ENCODE measurements at regions not wholly inside any gene's neighbourhood (a gene's known extent, or its start where the extent isn't known, plus 50 kb on each side); places are given as distances from the start of the nearest gene placed in this dataset.

- Histone ChIP-seq H2BK120ac (replicated peaks; ENCODE audit: low read depth, low read length) (no peak overlapping the region), H3K14ac (ENCODE audit: insufficient read length) (no peak overlapping the region), H3K4me1 (replicated peaks in 1 of 4; ENCODE audit: control insufficient read depth in 3 of 4, insufficient read depth in 4 of 4, low read length in 3 of 4) (no peaks in the 10 kb centered on the region), H2BK15ac (ENCODE audit: low read length) (no peak overlapping the region), H3K4me2 (ENCODE audit: insufficient read depth in 1 of 2, low read depth in 2 of 2, low read length in 2 of 2) (no peak overlapping the region), H2BK12ac (ENCODE audit: low read depth, low read length) (no peak overlapping the region), H4K91ac (replicated peaks; ENCODE audit: insufficient read length, low read length) (no peak overlapping the region), H3K27ac (ENCODE audit: low read depth, low read length) (no peak overlapping the region), H3K18ac (ENCODE audit: extremely low read depth, low read length) (no peak overlapping the region), H2AK5ac (ENCODE audit: low read depth, low read length) (no peak overlapping the region), H2BK5ac (ENCODE audit: low read depth, low read length) (no peak overlapping the region), H4K8ac (ENCODE audit: extremely low read depth, insufficient read depth, low read length) (no peak overlapping the region), H2AFZ (ENCODE audit: low read length) (no peak overlapping the region), H3K27me3 (replicated peaks in 1 of 4; ENCODE audit: control insufficient read depth in 3 of 4, extremely low read depth in 1 of 4, insufficient read depth in 3 of 4, low read length in 3 of 4) (peaks cover 0 to 1% (median 0%) of the 10 kb centered on the region in 4 experiments; a peak in 1 of 7 replicates), H3K36me3 (ENCODE audit: control insufficient read depth in 2 of 4, insufficient read depth in 4 of 4, low read length in 3 of 4) (no peaks in the 10 kb centered on the region), H3K9me3 (ENCODE audit: insufficient read depth in 2 of 2, low read depth in 1 of 2, low read length in 1 of 2) (no peaks in the 10 kb centered on the region), H3K79me2 (ENCODE audit: control insufficient read depth in 1 of 2, insufficient read depth in 2 of 2, low read length in 2 of 2) (no peaks in the 10 kb centered on the region), H4K5ac (ENCODE audit: insufficient read length, low read depth, low read length) (no peak overlapping the region), H4K20me1 (replicated peaks in 1 of 2; ENCODE audit: control insufficient read depth in 1 of 2, insufficient read depth in 2 of 2, low read length in 2 of 2) (no peaks in the 10 kb centered on the region), H3K4ac (replicated peaks; ENCODE audit: insufficient read length, low read depth, low read length) (no peak overlapping the region), H3K23me2 (ENCODE audit: low read depth, low read length) (no peaks in the 10 kb centered on the region), H3K56ac (replicated peaks; ENCODE audit: insufficient read length, low read depth, low read length) (no peak overlapping the region), H3K23ac (ENCODE audit: insufficient read length) (no peak overlapping the region), H3K4me3 (ENCODE audit: extremely low read depth in 1 of 4, insufficient read depth in 2 of 4, low read depth in 3 of 4, low read length in 4 of 4) (no peak overlapping the region), H3K9ac (replicated peaks in 1 of 4; ENCODE audit: extremely low read depth in 1 of 4, low read depth in 3 of 4, low read length in 3 of 4) (no peak overlapping the region), H3K79me1 (ENCODE audit: low read depth, low read length) (no peaks in the 10 kb centered on the region), H2BK20ac (ENCODE audit: low read length) (no peak overlapping the region)
- TF ChIP-seq SIRT6 (IDR thresholded peaks at IDR 0.05; ENCODE audit: low read length) (no peak), MAFK (IDR thresholded peaks at IDR 0.05; ENCODE audit: low read depth, low read length) (no peak), POLR2A (IDR thresholded peaks at IDR 0.05; ENCODE audit: control extremely low read depth in 1 of 2, low read depth in 2 of 2, low read length in 2 of 2) (no peak), CEBPB (IDR thresholded peaks at IDR 0.05; ENCODE audit: low read depth, low read length) (no peak), JUND (IDR thresholded peaks at IDR 0.05; ENCODE audit: low read length) (no peak), BACH1 (IDR thresholded peaks at IDR 0.05; ENCODE audit: low read length) (no peak), NANOG (IDR thresholded peaks at IDR 0.05; ENCODE audit: insufficient read depth, low read depth, low read length, poor library complexity, severe bottlenecking) (no peak), POLR2AphosphoS5 (IDR thresholded peaks at IDR 0.05; ENCODE audit: low read depth, low read length) (no peak), TCF12 (IDR thresholded peaks at IDR 0.05; ENCODE audit: low read depth, low read length) (no peak), EP300 (IDR thresholded peaks at IDR 0.05; ENCODE audit: borderline replicate concordance in 1 of 2, low read depth in 2 of 2, low read length in 2 of 2) (no peak), CBX5 (IDR thresholded peaks at IDR 0.05; ENCODE audit: low read depth, low read length) (no peak), ATF3 (IDR thresholded peaks at IDR 0.05; ENCODE audit: insufficient read depth, low read depth, low read length) (no peak)
- DNase-seq (ENCODE audit: low read depth in 1 of 2, low spot score in 2 of 2): no peak
- no peak for FAIRE-seq
- ChIA-PET CTCF (ENCODE audit: partially characterized antibody) (interaction anchor here (1.1 to 2.0 kb wide), 2 partner anchors 10 to 279 kb away, joined by 3 to 8 read pairs; no protein-coding TSS in a partner anchor), POLR2A (ENCODE audit: partially characterized antibody) (no interaction called here)
- WGBS, 2 experiments (ENCODE audit: extremely low coverage in 1 of 2, insufficient coverage in 1 of 2, insufficient read length in 1 of 2, insufficient replicate concordance in 2 of 2, low coverage in 1 of 2, low lambda C conversion rate in 2 of 2, missing lambda C conversion rate in 1 of 2): 94% methylated on average over 1 of the region's 1 CpG; no CpG with 5 or more reads in 1 of the 2 experiments
Observed at GRCh38 chr10:111354859-111355258, 278.0 kb downstream of the ADRA2A start.

Measured in H1 (cell line).